NOMO-1 treated with dmso at 0.1 percent for 144 hours (cell line): ENCODE measurements at regions not wholly inside any gene's neighbourhood (a gene's known extent, or its start where the extent isn't known, plus 50 kb on each side); places are given as distances from the start of the nearest gene placed in this dataset.
"Not testable (repeated sequence)": the region's sequence is repeated elsewhere in the genome, so short reads cannot be mapped to it uniquely, and the experiment has no call there.

Source experiments
- DNase-seq: peaks from one replicate; lab custom pipeline; 2025; ENCODE audit not compliant: unreplicated experiment; lab: John Stamatoyannopoulos, UW

GRCh38 chr6:9725776-9726175 is 689.1 kb downstream of the TFAP2A start:
- DNase-seq: not testable (repeated sequence)

- DNase-seq: no peak
Measured at GRCh38 chr6:9717568-9717967, 697.3 kb downstream of the TFAP2A start.

GRCh38 chr6:9711365-9711764 is 703.5 kb downstream of the TFAP2A start:
- DNase-seq: no peak

- DNase-seq: no peak
Measured at GRCh38 chr6:9710574-9710973, 704.3 kb downstream of the TFAP2A start.

GRCh38 chr6:9708600-9708999 is 706.3 kb downstream of the TFAP2A start:
- DNase-seq: no peak

- no peak for DNase-seq
Measured at GRCh38 chr6:9704989-9705388, 709.9 kb downstream of the TFAP2A start.

- no peak for DNase-seq
Measured at GRCh38 chr6:9702914-9703313, 712.0 kb downstream of the TFAP2A start.

GRCh38 chr6:9699888-9700287 is 715.0 kb downstream of the TFAP2A start:
- DNase-seq: no peak

- DNase-seq: no peak
Measured at GRCh38 chr6:9697263-9697931, 717.5 kb downstream of the TFAP2A start.

GRCh38 chr6:9690388-9690787 is 724.5 kb downstream of the TFAP2A start:
- DNase-seq: no peak

- not testable (repeated sequence) for DNase-seq
Measured at GRCh38 chr6:9680727-9681126, 734.1 kb downstream of the TFAP2A start.

- DNase-seq: no peak
Measured at GRCh38 chr6:9675122-9675521, 739.8 kb downstream of the TFAP2A start.

- no peak for DNase-seq
Measured at GRCh38 chr6:9659848-9660247, 755.0 kb downstream of the TFAP2A start.

- no peak for DNase-seq
Measured at GRCh38 chr6:9657994-9658393, 756.9 kb downstream of the TFAP2A start.

- no peak for DNase-seq
Measured at GRCh38 chr6:9647599-9647998, 767.3 kb downstream of the TFAP2A start.

GRCh38 chr6:9647071-9647445 is 767.8 kb downstream of the TFAP2A start:
- no peak for DNase-seq

GRCh38 chr6:9646342-9647070 is 768.4 kb downstream of the TFAP2A start:
- peak; percentile 74 for DNase-seq

- DNase-seq: no peak
Measured at GRCh38 chr6:9638861-9639260, 776.0 kb downstream of the TFAP2A start.

- DNase-seq: no peak
Measured at GRCh38 chr6:9634776-9635175, 780.1 kb downstream of the TFAP2A start.

GRCh38 chr6:9632026-9632425 is 782.8 kb downstream of the TFAP2A start:
- DNase-seq: no peak

GRCh38 chr6:9628819-9629218 is 786.1 kb downstream of the TFAP2A start:
- peak; percentile 17 for DNase-seq

- no peak for DNase-seq
Measured at GRCh38 chr6:9627916-9628315, 787.0 kb downstream of the TFAP2A start.

- DNase-seq: no peak
Measured at GRCh38 chr6:9623985-9624384, 790.9 kb downstream of the TFAP2A start.
